GM20000 (cell line): ENCODE measurements at regions not wholly inside any gene's neighbourhood (a gene's known extent, or its start where the extent isn't known, plus 50 kb on each side); places are given as distances from the start of the nearest gene placed in this dataset.
"Not testable (repeated sequence)": the region's sequence is repeated elsewhere in the genome, so short reads cannot be mapped to it uniquely, and the experiment has no call there.

ENCODE experiments used
- DNase-seq: peaks from one replicate; pipeline ENCODE4 v3.0.0; 2012; ENCODE audit warnings: low spot score
- CTCF ChIP-seq: IDR thresholded peaks from 2 replicates; pipeline ENCODE4 v1.5.1; 2012; ENCODE audit warnings: mild to moderate bottlenecking, control low read depth; ENCODE audit errors: extremely low read depth, missing control alignments

GRCh38 chr15:25242957-25243799 is 195.6 kb downstream of the UBE3A start:
- DNase-seq = no peak
- no peak for TF ChIP-seq CTCF

- no peak for DNase-seq
- TF ChIP-seq CTCF = no peak
These were observed 195.1 kb downstream of the UBE3A start for GRCh38 chr15:25243800-25244097.

- DNase-seq = no peak
- no peak for TF ChIP-seq CTCF
These were observed 193.9 kb downstream of the UBE3A start for GRCh38 chr15:25244731-25245585.

GRCh38 chr15:25245801-25246622 is 192.8 kb downstream of the UBE3A start:
- TF ChIP-seq CTCF = no peak
- DNase-seq = no peak

GRCh38 chr15:25246641-25247406 is 192.0 kb downstream of the UBE3A start:
- TF ChIP-seq CTCF = no peak

GRCh38 chr15:25247407-25248038 is 191.3 kb downstream of the UBE3A start:
- no peak for DNase-seq
- TF ChIP-seq CTCF = no peak

More at GRCh38 chr15:25246641-25247406, 192.0 kb downstream of the UBE3A start:
- DNase-seq = no peak

- not testable (repeated sequence) for DNase-seq
These were observed 190.7 kb downstream of the UBE3A start for GRCh38 chr15:25248087-25248486.
